ENCODE measurements at regions not wholly inside any gene's neighbourhood (a gene's known extent, or its start where the extent isn't known, plus 50 kb on each side); places are given as distances from the start of the nearest gene placed in this dataset.

DNA sequence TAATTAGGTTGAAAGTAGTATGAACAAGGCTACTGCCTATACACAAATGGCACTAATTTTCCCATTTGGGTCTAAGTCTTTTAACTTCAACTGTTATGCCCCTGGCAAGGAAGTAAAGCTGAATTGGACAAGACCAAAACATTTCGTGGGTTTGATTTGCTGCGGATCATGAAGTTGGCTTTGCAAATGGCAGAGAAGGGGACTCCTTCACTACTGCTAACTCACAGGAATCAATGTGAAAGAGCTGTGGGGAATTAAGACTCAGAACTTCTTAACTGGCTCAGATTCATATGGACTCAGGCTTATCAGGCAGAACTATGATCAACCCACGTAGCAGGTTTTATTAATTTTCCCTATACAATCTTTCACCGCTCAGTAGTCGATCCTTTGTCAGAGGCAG is 73.8 kb upstream of the IFNE start:
- TF ChIP-seq CTCF (IDR thresholded peaks at IDR 0.05) (no peak), POLR2A (IDR thresholded peaks at IDR 0.05) (no peak)
